T-helper 1 cell treated with Interleukin-12 subunit alpha and Interleukin-12 subunit beta and Interleukin-4 antibody, amounts not matched to agents 30 μg/mL and 1 μg/mL, for 36 hours (primary cell): ENCODE measurements at regions not wholly inside any gene's neighbourhood (a gene's known extent, or its start where the extent isn't known, plus 50 kb on each side); places are given as distances from the start of the nearest gene placed in this dataset.

Experiments used
- H3K27ac Mint-ChIP-seq: one replicate; pipeline ENCODE4 v1.8.0; 2021; ENCODE audit warnings: mild to moderate bottlenecking, mixed read lengths
- H3K27me3 Mint-ChIP-seq: one replicate; pipeline ENCODE4 v1.8.0; 2021; ENCODE audit warnings: low read depth, mixed read lengths
- H3K36me3 Mint-ChIP-seq: one replicate; pipeline ENCODE4 v1.8.0; 2021; ENCODE audit warnings: low read depth, mixed read lengths
- H3K4me1 Mint-ChIP-seq: one replicate; pipeline ENCODE4 v1.8.0; 2021; ENCODE audit warnings: low read depth, mixed read lengths
- H3K4me3 Mint-ChIP-seq: one replicate; pipeline ENCODE4 v1.8.0; 2021; ENCODE audit warnings: mild to moderate bottlenecking, moderate library complexity, mixed read lengths
- H3K9me3 Mint-ChIP-seq: one replicate; pipeline ENCODE4 v1.8.0; 2021; ENCODE audit warnings: mixed read lengths

DNA sequence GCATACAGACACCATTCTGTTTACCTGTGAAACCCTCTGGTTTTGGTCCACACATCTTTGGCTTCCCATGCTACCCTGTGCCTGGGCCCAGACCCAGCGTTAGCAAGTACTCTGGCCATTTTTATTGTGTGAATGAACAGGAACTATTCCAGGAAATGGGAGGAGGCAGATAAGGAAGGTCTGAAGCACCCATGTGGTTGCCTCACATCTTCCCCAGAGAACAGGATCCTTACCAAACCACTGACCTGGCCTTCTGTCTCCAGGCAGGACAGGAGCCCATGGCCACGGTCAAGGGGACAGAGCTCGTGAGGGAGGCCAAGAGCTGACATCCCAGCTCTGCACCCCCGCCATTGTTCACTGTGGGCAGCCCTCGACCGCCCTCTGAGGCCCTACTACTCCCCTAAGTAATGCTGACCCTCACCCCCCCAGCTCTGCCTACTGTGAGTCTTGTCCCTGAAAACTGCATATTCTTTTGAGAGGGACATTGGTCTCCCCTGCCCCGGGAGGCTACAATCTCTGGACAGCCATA lies 97.7 kb upstream of the TP53I11 start:
- H3K4me3 Mint-ChIP-seq: no peak overlapping the region
- no peak overlapping the region for H3K27ac Mint-ChIP-seq
- H3K4me1 Mint-ChIP-seq: peaks cover 4% of the 10 kb centered on the region
- no peaks in the 10 kb centered on the region for H3K36me3 Mint-ChIP-seq
- H3K9me3 Mint-ChIP-seq: no peaks in the 10 kb centered on the region
- no peaks in the 10 kb centered on the region for H3K27me3 Mint-ChIP-seq

DNA sequence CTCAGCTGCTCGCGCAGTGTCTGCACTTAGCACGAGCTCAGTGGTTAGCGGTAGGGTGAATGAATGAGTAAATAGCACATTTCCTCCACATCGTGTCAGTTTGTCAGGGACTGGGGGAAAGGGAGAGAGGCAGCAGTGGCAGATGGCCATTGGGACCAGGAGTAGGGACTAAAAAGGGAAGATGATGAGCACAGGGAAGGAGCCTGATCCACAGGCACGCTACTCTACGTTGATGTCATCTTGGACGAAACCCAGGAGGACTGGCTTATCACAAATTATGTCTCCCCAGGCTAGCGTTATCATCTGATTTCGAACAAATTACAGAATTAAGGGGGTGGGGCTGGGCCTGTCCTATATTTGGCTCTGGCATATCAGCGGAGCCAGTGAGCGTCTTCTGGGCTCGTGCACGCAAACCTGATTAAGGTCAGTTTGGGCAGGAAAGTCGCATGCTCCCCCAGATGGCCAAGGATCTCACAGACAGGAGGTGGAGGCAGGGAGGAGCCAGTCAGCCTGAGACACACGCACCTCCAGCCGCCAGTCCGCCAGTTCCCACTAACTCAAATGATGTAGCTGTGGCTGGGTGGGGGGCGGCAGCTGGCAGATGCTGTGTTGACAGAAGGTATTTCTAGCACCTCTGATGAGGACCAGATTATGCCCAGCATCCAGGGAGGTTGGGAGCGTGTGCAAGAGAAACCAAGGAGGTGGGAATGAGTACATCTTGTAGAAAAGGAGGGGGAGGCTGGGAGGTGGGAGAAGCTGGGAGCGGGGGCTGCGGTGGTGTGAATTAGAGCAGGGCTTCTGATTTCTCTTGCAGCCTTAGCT lies 97.4 kb upstream of the PRDM11 start:
- Mint-ChIP-seq H3K27me3 (no peaks in the 10 kb centered on the region), H3K4me1 (peaks cover 4% of the 10 kb centered on the region), H3K4me3 (no peak overlapping the region), H3K36me3 (no peaks in the 10 kb centered on the region), H3K9me3 (no peaks in the 10 kb centered on the region), H3K27ac (no peak overlapping the region)

DNA sequence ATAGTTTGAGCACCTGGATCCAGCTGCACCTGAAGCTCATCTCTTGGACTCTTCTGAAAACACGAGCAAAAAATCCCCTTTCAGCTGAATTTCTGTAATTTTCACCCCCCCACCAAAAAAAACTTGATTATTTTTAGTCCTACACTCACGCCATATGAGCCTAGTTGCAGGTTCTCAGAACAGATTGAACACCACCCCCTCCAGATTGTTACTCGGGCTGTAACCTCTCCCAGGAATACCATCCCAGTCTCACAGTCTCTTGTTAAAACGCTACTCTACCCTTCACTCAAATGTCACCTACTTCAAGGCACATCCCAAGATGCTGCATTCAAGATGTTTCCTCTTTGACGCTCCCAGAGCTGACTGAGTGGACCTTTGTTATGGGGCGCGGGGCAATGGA lies 96.3 kb upstream of the PRDM11 start:
- H3K27ac Mint-ChIP-seq: no peak overlapping the region
- H3K9me3 Mint-ChIP-seq: no peaks in the 10 kb centered on the region
- H3K4me3 Mint-ChIP-seq: no peak overlapping the region
- H3K4me1 Mint-ChIP-seq: peaks cover 4% of the 10 kb centered on the region
- H3K36me3 Mint-ChIP-seq: no peaks in the 10 kb centered on the region
- H3K27me3 Mint-ChIP-seq: no peaks in the 10 kb centered on the region

DNA sequence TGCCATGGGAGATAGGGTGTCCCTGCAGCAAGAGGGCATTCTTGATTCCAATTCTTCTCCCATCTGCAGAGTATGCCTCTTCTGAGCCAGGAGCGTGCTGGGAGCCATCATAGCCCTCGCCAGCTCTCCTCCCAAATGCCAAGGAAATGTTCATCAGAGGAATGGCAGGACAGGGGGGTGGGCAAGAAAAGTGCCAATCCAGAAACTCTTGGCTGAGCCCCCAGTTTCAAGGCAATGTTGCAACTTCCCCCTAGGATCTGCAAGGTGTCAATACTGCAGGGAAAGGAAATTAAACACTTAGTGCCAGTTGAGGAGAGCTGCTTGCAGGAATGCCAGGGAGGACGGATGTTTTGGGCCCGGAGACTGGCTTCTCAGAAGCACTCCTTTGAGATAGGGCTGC lies 94.8 kb upstream of the PRDM11 start:
- no peak overlapping the region for H3K27ac Mint-ChIP-seq

DNA sequence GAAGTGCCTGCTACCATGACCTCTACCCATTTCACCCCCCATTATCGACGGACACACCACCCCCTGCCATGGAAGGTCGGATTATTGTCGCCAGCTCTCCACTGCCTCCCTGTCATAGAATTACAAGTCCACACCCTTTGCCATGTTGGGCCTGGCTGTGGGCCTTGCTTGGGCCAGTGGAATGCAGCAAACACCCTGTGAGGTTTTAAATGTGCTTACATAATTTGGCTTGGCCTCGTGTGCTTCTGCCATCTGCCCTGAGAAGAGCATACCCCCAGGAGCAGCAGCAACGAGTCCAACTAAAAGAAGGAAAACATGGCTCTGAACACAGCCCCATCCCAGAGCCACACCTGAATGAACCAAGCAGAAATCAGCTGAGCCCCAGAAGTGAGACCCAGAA lies 94.1 kb upstream of the PRDM11 start:
- Mint-ChIP-seq H3K27me3 (no peaks in the 10 kb centered on the region), H3K4me3 (no peak overlapping the region), H3K4me1 (no peaks in the 10 kb centered on the region), H3K27ac (no peak overlapping the region), H3K9me3 (no peaks in the 10 kb centered on the region), H3K36me3 (no peaks in the 10 kb centered on the region)

More for the DNA sequence above, 94.8 kb upstream of the PRDM11 start:
- no peaks in the 10 kb centered on the region for H3K9me3 Mint-ChIP-seq
- H3K36me3 Mint-ChIP-seq: no peaks in the 10 kb centered on the region
- no peaks in the 10 kb centered on the region for H3K27me3 Mint-ChIP-seq
- no peaks in the 10 kb centered on the region for H3K4me1 Mint-ChIP-seq
- H3K4me3 Mint-ChIP-seq: no peak overlapping the region

DNA sequence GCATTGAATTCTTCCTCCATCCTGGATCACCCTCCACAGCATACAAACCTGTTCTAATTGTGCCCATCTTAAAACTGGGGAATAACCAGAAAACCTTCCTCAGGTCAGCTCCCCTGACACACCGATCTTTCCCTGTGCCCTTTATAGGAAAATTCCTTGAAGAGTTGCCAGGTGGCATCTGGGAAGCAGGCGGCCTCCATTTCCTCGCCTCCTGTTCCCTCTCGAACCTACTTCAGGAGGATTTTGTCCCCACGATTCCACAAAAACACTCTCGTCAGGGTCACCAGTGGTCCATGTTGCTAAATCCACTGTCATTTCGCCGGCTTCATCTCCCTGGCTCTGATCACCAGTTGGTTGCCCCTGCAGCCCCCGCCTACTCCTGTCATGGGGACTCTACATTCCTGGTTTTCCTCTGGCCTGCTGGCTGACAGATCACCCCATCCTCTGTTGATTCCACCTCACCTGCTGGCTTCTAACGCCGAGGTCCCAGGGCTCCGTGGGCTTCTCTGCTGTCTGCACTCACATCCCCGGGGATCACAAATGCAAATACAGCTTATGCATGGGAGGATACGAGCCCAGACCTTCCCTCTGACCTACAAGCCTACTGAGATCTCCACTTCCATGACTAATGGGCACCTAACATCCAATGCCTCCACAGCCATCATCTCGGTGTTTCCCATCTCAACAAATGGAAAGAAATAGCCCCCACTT lies 92.5 kb upstream of the PRDM11 start:
- no peaks in the 10 kb centered on the region for H3K36me3 Mint-ChIP-seq

DNA sequence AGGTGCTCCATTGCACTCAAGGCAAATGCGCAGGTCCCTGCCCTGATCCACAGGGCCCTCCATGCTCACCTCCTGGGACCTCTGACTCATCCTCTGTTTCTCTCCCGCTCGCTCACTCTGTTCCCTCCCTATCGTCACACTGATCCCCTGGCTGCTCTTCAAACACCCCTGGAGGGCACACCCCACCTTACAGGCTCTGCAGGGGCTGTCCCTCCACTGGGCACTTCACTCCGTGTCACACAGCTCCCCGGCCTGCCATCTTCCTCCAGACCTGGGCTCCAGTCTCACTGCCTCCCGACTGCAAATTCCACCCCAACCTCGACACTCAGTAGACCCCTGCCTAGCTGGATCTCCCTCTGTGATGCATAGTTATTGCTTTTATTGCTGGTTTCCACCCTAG lies 91.5 kb upstream of the PRDM11 start:
- Mint-ChIP-seq H3K27ac (no peak overlapping the region), H3K4me3 (no peak overlapping the region), H3K4me1 (no peaks in the 10 kb centered on the region), H3K36me3 (no peaks in the 10 kb centered on the region), H3K9me3 (no peaks in the 10 kb centered on the region), H3K27me3 (no peaks in the 10 kb centered on the region)

More for the DNA sequence above, 92.5 kb upstream of the PRDM11 start:
- Mint-ChIP-seq H3K9me3 (no peaks in the 10 kb centered on the region), H3K27ac (no peak overlapping the region), H3K4me3 (no peak overlapping the region), H3K27me3 (no peaks in the 10 kb centered on the region), H3K4me1 (no peaks in the 10 kb centered on the region)

DNA sequence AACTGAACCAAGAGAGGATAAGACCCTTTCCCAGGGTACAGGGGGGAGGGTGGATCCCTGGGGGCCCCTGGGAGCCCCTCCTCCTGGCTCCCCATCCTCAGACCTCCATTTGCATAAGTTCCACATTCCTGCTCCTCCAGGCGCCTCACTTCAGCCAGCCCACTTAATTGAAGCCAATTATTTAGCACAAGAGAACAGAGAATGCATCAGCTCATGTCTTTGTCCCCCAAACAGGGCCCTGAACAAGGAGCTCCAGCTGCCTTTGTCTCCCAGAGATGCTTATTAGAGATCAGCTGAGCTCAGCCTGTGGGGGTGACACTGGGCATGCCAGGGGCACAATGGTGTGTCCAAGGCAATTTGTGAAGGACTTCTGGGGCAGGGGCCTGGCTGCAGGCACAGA lies 89.9 kb upstream of the PRDM11 start:
- Mint-ChIP-seq H3K27me3 (no peaks in the 10 kb centered on the region), H3K4me3 (no peak overlapping the region), H3K9me3 (no peaks in the 10 kb centered on the region), H3K36me3 (no peaks in the 10 kb centered on the region), H3K4me1 (no peaks in the 10 kb centered on the region), H3K27ac (no peak overlapping the region)

DNA sequence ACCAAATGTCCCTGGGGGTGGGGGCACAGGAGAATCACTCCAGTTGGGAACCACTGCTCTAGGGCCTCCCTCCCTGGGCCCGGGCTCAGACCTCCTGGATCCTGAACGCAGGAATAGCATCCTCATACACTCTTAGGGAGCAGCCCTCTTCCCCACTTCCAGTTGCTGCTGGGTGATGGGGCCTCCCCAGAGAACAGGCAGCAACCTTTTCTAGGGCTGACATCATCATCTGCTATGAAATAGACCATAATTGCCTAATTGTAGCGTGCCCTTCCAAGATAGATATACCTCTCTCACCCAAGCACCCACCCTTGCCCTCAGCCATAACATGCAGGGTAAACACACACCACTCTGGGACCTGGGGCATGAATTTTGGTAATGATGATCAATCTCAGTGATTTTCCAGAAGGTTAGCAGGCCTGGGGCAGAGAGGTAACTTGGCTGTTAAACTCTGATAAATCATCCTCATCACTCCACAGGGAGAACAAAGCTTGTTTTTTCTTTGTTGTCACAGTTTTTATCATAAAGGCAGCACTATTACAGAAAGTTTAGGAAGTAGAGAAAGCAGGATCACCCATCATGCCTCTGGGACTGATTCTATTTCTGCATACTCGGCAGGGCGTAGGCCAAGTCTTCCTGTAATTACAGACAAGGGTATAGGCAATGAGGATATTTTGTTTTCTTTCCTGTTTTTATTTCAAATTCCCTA lies 88.3 kb upstream of the PRDM11 start:
- H3K4me1 Mint-ChIP-seq: no peaks in the 10 kb centered on the region
- H3K9me3 Mint-ChIP-seq: no peaks in the 10 kb centered on the region
- H3K4me3 Mint-ChIP-seq: no peak overlapping the region
- no peak overlapping the region for H3K27ac Mint-ChIP-seq
- H3K27me3 Mint-ChIP-seq: no peaks in the 10 kb centered on the region
- no peaks in the 10 kb centered on the region for H3K36me3 Mint-ChIP-seq

DNA sequence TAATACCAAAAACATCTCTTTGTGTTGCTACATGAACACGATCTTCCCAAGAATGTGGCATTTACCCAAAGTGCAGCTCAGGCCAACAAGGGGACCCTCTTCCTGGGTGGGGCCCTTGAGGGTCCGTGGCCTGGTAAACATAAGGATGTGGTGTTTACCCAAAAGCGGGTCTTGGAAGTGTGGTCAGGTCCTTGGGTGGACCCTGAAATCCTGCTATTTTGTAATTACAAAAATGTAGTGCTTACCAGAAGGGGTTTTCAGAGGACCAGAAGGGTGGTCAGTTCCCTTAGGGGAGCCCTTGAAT lies 87.8 kb upstream of the PRDM11 start:
- Mint-ChIP-seq H3K4me1 (no peaks in the 10 kb centered on the region), H3K36me3 (no peaks in the 10 kb centered on the region), H3K4me3 (no peak overlapping the region), H3K27me3 (no peaks in the 10 kb centered on the region), H3K27ac (no peak overlapping the region), H3K9me3 (no peaks in the 10 kb centered on the region)

DNA sequence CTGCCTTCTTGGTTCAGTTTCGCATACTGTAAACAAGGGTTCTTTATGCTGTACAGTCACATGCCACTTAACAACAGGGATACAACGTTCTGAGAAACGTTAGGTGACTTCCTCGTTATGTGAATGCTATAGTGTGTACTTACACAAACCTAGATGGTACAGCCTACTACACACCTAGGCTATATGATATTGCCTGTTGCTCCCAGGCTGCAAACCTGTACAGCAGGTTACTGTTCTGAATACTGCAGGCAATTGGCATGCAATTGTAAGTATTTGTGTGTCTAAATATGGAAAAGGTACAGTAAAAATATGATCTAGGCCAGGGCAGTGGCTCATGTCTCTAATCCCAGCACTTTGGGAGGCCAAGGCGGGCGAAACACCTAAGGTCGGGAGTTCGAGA lies 85.7 kb upstream of the PRDM11 start:
- peaks cover 7% of the 10 kb centered on the region for H3K27me3 Mint-ChIP-seq
- H3K9me3 Mint-ChIP-seq: peaks cover 4% of the 10 kb centered on the region
- no peak overlapping the region for H3K4me3 Mint-ChIP-seq
- H3K27ac Mint-ChIP-seq: no peak overlapping the region
- H3K4me1 Mint-ChIP-seq: no peaks in the 10 kb centered on the region
- H3K36me3 Mint-ChIP-seq: no peaks in the 10 kb centered on the region

DNA sequence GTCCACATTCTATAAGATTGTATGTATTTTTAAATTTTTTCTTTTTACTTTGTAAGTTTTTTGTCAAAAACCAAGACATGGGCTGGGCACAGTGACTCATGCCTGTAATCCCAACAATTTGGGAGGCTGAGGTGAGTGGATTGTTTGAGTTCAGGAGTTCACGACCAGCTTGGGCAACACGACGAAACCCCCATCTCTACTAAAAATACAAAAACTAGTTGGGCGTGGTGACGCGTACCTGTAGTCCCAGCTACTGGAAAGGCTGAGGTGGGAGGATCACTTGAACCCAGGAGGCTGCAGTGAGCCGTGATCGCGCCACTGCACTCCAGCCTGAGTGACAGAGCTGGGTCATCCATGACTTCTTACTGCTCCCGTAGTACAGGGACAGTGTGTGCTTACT lies 84.8 kb upstream of the PRDM11 start:
- Mint-ChIP-seq H3K9me3 (peaks cover 5% of the 10 kb centered on the region), H3K4me1 (no peaks in the 10 kb centered on the region), H3K27me3 (peaks cover 14% of the 10 kb centered on the region), H3K36me3 (no peaks in the 10 kb centered on the region), H3K4me3 (no peak overlapping the region), H3K27ac (no peak overlapping the region)

DNA sequence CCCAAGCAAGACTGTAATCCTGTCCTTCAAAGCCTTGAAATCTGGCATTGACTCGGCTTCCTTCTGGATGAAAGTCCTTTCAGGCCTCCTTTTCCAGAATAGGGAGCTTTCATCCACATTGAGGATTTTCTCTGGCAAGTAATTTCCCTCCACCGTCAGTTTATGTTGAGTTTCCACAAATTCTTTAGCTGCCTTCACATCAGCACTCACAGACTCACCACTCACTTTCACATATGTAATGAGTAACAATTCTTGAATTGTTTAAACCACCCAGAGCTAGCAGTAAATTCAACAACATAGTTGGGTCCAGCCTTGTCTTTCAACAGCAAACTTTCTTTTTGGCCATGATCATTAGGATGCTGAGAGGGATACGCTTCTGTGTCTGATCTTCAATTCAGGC lies 84.3 kb upstream of the PRDM11 start:
- H3K27me3 Mint-ChIP-seq: peaks cover 14% of the 10 kb centered on the region
- no peak overlapping the region for H3K27ac Mint-ChIP-seq
- H3K9me3 Mint-ChIP-seq: peaks cover 8% of the 10 kb centered on the region
- no peak overlapping the region for H3K4me3 Mint-ChIP-seq
- H3K36me3 Mint-ChIP-seq: no peaks in the 10 kb centered on the region
- no peaks in the 10 kb centered on the region for H3K4me1 Mint-ChIP-seq

DNA sequence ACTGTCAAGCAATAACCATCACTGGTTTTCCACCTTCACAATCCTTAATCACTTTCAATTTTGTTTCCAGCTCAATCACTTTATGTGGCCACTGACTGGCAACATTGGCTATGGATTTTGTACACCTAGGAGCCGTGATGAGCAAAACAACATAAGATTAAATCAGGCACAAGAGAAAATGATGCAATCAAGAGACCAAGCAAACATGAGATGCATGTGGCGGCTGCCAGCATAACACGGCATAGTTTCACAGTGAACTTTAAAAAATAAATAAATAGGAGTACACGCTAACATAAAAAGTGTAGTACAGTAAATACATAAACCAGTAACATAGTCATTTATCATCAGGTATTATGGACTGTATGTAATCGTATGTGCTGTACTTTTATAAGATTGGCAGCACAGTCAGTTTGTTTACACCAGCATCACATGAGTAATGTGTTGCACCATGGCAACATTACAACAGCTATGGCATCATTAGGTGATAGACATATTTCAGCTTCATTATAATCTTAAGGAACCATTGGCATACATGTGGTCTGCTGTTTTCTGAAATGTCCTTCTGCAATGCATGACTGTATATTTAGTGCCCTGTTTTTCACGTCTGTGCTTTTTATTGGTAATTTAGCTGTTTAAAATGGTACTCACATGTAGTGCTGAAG lies 83.3 kb upstream of the PRDM11 start:
- no peak overlapping the region for H3K27ac Mint-ChIP-seq
- no peak overlapping the region for H3K4me3 Mint-ChIP-seq
- H3K9me3 Mint-ChIP-seq: peaks cover 8% of the 10 kb centered on the region
- H3K4me1 Mint-ChIP-seq: no peaks in the 10 kb centered on the region
- peaks cover 14% of the 10 kb centered on the region for H3K27me3 Mint-ChIP-seq
- H3K36me3 Mint-ChIP-seq: no peaks in the 10 kb centered on the region
